ENCODE measurements at regions not wholly inside any gene's neighbourhood (a gene's known extent, or its start where the extent isn't known, plus 50 kb on each side); places are given as distances from the start of the nearest gene placed in this dataset.

DNA sequence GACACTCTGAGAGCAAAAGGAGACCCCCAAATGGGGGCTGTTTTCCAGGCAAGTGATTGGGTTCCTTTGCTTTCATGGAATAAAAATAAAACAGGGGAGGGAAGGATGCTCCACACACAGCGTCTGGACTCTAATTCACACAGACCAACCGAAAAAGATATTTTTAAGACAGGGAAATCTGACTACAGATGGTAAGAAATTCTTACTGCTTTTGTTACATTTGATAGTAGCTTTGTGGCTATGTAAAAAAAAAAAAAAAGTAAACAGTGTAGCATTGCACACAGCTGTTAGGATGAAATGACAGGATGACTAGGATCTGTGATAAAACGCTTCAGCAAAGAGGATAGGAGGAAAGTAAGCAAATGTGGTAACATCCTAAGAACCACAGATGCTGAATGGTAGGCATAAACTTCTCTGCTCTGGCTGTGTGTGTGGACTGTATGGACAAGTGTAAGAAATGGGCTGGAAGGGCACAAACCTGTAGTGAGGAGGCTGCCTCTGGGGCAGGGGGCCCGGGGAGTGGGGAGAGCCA lies 207.6 kb downstream of the ANAPC1 start:
- TF ChIP-seq CTCF (IDR thresholded peaks at IDR 0.05) (no peak), EZH2 (IDR thresholded peaks at IDR 0.05) (no peak), EZH2phosphoT487 (IDR thresholded peaks at IDR 0.05) (no peak)

Data from neural progenitor cell (in vitro differentiated cells).